HEK293T (cell line): ENCODE measurements at regions not wholly inside any gene's neighbourhood (a gene's known extent, or its start where the extent isn't known, plus 50 kb on each side); places are given as distances from the start of the nearest gene placed in this dataset.

ENCODE experiments used
- ARNT ChIP-seq: fragments of 450-650 bp; IDR thresholded peaks from 2 replicates; pipeline ENCODE4 v1.6.1; 2017; ENCODE audit warnings: mild to moderate bottlenecking
- BHLHE40 ChIP-seq: fragments of 450-650 bp; IDR thresholded peaks from 2 replicates; pipeline ENCODE4 v1.6.1; 2016; ENCODE audit warnings: mild to moderate bottlenecking, moderate library complexity, borderline replicate concordance
- ELF4 ChIP-seq: fragments of 450-650 bp; IDR thresholded peaks from 2 replicates; pipeline ENCODE4 v1.6.1; 2017; ENCODE audit warnings: antibody characterized with exemption
- FOXM1 ChIP-seq: fragments of 450-650 bp; IDR thresholded peaks from 2 replicates; pipeline ENCODE4 v1.6.1; 2017; ENCODE audit warnings: mild to moderate bottlenecking, borderline replicate concordance
- NFRKB ChIP-seq: fragments of 450-650 bp; IDR thresholded peaks from 2 replicates; pipeline ENCODE4 v1.6.1; 2016; ENCODE audit warnings: mild to moderate bottlenecking, moderate library complexity
- SP1 ChIP-seq: fragments of 450-650 bp; IDR thresholded peaks from 2 replicates; pipeline ENCODE4 v1.6.1; 2017
- SUZ12 ChIP-seq: fragments of 450-650 bp; IDR thresholded peaks from 2 replicates; pipeline ENCODE4 v1.6.1; 2016; ENCODE audit warnings: mild to moderate bottlenecking
- TF ChIP-seq, protein P1 (sequence below): fragments of 450-650 bp; IDR thresholded peaks from 2 replicates; pipeline ENCODE4 v1.6.1; 2016

DNA sequence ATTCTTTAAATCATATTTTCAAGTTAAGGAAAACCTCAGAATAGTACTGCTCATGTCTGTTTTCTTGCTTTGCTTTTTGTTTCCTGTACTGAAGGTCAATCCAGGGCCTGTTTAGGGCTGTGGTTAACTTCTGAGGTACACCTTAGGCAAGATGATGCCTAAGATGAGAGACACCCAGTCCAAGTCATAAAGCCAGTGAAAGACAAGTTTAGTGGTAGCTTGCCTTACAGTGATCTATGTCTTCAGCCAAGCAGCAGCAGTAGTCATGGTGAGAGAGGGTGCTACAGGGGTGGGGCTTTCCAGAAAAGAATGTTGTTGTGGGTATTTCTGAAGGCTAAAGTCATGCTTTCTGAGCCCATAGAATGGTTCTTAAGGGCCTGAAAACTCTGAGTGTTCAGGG is 173.7 kb downstream of the VSIG4 start:
- no peak for TF ChIP-seq ARNT
- TF ChIP-seq BHLHE40: no peak
- TF ChIP-seq NFRKB: no peak
- no peak for TF ChIP-seq SP1
- TF ChIP-seq FOXM1: no peak
- TF ChIP-seq SUZ12: no peak
- no peak for TF ChIP-seq ELF4
- TF ChIP-seq, protein P1, sequence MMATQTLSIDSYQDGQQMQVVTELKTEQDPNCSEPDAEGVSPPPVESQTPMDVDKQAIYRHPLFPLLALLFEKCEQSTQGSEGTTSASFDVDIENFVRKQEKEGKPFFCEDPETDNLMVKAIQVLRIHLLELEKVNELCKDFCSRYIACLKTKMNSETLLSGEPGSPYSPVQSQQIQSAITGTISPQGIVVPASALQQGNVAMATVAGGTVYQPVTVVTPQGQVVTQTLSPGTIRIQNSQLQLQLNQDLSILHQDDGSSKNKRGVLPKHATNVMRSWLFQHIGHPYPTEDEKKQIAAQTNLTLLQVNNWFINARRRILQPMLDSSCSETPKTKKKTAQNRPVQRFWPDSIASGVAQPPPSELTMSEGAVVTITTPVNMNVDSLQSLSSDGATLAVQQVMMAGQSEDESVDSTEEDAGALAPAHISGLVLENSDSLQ: no peak
